ENCODE measurements at regions not wholly inside any gene's neighbourhood (a gene's known extent, or its start where the extent isn't known, plus 50 kb on each side); places are given as distances from the start of the nearest gene placed in this dataset.
A peak's percentile ranks its signal among the peaks of the same experiment; 100 is the strongest.

- no peak for DNase-seq
- H3K27me3 ChIP-seq = no peaks in the 10 kb centered on the region
- no peaks in the 10 kb centered on the region for H3K4me1 ChIP-seq
- H3K9me3 ChIP-seq = no peaks in the 10 kb centered on the region
- no peaks in the 10 kb centered on the region for H3K36me3 ChIP-seq
- TF ChIP-seq, protein P1, sequence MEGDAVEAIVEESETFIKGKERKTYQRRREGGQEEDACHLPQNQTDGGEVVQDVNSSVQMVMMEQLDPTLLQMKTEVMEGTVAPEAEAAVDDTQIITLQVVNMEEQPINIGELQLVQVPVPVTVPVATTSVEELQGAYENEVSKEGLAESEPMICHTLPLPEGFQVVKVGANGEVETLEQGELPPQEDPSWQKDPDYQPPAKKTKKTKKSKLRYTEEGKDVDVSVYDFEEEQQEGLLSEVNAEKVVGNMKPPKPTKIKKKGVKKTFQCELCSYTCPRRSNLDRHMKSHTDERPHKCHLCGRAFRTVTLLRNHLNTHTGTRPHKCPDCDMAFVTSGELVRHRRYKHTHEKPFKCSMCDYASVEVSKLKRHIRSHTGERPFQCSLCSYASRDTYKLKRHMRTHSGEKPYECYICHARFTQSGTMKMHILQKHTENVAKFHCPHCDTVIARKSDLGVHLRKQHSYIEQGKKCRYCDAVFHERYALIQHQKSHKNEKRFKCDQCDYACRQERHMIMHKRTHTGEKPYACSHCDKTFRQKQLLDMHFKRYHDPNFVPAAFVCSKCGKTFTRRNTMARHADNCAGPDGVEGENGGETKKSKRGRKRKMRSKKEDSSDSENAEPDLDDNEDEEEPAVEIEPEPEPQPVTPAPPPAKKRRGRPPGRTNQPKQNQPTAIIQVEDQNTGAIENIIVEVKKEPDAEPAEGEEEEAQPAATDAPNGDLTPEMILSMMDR (IDR thresholded peaks at IDR 0.05; ENCODE audit: low read depth, low read length) = 0 out of 2 replicates have a peak, but pooled peaks have one; percentile 4
- H3K4me3 ChIP-seq (ENCODE audit: low read depth, low read length) = no peak overlapping the region
Measured at GRCh38 chr6:48928937-48929336, 534.1 kb downstream of the MMUT start.

- TF ChIP-seq, protein P1 (IDR thresholded peaks at IDR 0.05; ENCODE audit: low read depth, low read length) = no peak
- H3K4me3 ChIP-seq (ENCODE audit: low read depth, low read length) = no peak overlapping the region
- no peaks in the 10 kb centered on the region for H3K9me3 ChIP-seq
- no peaks in the 10 kb centered on the region for H3K36me3 ChIP-seq
- no peak for DNase-seq
- no peaks in the 10 kb centered on the region for H3K27me3 ChIP-seq
- H3K4me1 ChIP-seq = no peaks in the 10 kb centered on the region
Measured at GRCh38 chr6:48922837-48923236, 540.2 kb downstream of the MMUT start.

- H3K9me3 ChIP-seq = no peaks in the 10 kb centered on the region
- peaks cover 7% of the 10 kb centered on the region; the same call in 1 of the 2 replicates for H3K4me1 ChIP-seq
- no peak overlapping the region for H3K4me3 ChIP-seq (ENCODE audit: low read depth, low read length)
- no peaks in the 10 kb centered on the region for H3K27me3 ChIP-seq
- H3K36me3 ChIP-seq = no peaks in the 10 kb centered on the region
- DNase-seq = no peak
- TF ChIP-seq, protein P1 (IDR thresholded peaks at IDR 0.05; ENCODE audit: low read depth, low read length) = no peak
Measured at GRCh38 chr6:48919555-48919954, 543.5 kb downstream of the MMUT start.

DNA sequence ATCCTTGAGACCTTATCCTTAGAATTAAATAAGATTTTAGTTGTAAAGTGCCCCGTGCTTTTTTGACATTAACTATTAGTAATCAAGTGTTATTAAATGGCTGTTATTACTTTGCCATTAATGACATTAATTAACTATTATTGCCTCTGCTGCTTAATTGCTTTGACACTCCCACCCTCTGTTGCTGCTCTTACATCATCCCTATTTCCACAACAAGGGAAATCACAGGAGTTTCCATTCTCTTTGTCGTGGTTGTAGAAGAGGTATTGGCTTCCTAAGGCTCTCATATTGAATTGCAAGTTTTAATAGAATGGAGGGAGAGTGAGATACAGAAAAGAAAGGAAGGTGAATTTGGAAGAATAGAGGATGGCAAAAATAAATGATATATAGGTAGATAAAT, 545.8 kb downstream of the MMUT start:
- H3K4me1 ChIP-seq = peaks cover 7% of the 10 kb centered on the region; the same call in 1 of the 2 replicates

DNA sequence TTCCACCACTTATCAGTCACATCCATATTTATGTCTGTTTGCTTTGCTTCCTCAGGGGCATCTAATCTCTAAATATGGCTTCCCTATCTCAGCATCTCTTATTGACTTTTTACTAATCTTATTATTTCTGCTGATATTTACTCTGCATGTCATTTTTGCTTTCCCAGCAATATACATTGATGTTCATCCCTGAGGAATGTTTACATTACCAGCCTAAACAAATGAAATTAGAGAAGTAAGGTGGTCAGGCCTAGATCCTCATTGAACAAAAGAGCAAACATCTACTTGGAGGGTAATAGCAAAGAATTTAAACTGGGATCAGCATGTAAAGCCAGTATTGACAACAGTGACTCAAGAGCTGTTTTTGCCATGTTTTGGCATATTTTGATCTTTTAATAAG, 546.4 kb downstream of the MMUT start:
- H3K36me3 ChIP-seq = no peaks in the 10 kb centered on the region
- TF ChIP-seq, protein P1 (IDR thresholded peaks at IDR 0.05; ENCODE audit: low read depth, low read length) = no peak
- no peaks in the 10 kb centered on the region for H3K9me3 ChIP-seq
- H3K4me1 ChIP-seq = peaks cover 7% of the 10 kb centered on the region; the same call in 1 of the 2 replicates
- H3K4me3 ChIP-seq (ENCODE audit: low read depth, low read length) = no peak overlapping the region
- no peak for DNase-seq
- no peaks in the 10 kb centered on the region for H3K27me3 ChIP-seq

More for the DNA sequence above, 545.8 kb downstream of the MMUT start:
- no peak for DNase-seq
- TF ChIP-seq, protein P1 (IDR thresholded peaks at IDR 0.05; ENCODE audit: low read depth, low read length) = no peak
- Histone ChIP-seq H3K36me3 (no peaks in the 10 kb centered on the region), H3K4me3 (ENCODE audit: low read depth, low read length) (no peak overlapping the region), H3K27me3 (no peaks in the 10 kb centered on the region), H3K9me3 (no peaks in the 10 kb centered on the region)

DNA sequence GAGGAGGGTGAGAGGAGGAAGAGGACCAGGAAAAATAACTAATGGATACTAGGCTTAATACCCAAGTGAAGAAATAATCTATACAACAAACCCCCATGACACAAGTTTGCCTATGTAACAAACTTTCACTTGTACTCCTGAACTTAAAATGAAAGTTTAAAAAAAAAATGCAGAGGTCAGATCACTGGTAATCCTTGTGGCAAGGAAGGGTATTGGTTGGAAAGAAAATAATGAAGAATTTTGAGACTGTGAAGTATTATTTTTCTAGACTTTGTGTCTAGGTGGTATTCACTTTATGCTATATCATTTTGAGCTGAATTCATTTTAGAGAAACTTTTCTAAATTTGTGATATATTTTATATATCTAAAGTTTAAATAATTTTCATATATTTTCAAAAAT, 547.5 kb downstream of the MMUT start:
- no peak overlapping the region for H3K4me3 ChIP-seq (ENCODE audit: low read depth, low read length)
- DNase-seq = no peak

More for the DNA sequence above, 547.5 kb downstream of the MMUT start:
- Histone ChIP-seq H3K4me1 (peaks cover 7% of the 10 kb centered on the region; the same call in 1 of the 2 replicates), H3K9me3 (no peaks in the 10 kb centered on the region), H3K27me3 (no peaks in the 10 kb centered on the region), H3K36me3 (no peaks in the 10 kb centered on the region)
- TF ChIP-seq, protein P1 (IDR thresholded peaks at IDR 0.05; ENCODE audit: low read depth, low read length) = no peak
